NCI-H2196 (cell line): ENCODE measurements at regions not wholly inside any gene's neighbourhood (a gene's known extent, or its start where the extent isn't known, plus 50 kb on each side); places are given as distances from the start of the nearest gene placed in this dataset.

Experiments used
- DNase-seq: peaks from one replicate; lab custom pipeline; 2025; ENCODE audit not compliant: unreplicated experiment; lab: John Stamatoyannopoulos, UW

- DNase-seq, result no peak
Observed at GRCh38 chr12:128043317-128043716, 223.7 kb upstream of the TMEM132C start.

- no peak for DNase-seq
Observed at GRCh38 chr12:128047266-128048060, 219.5 kb upstream of the TMEM132C start.

GRCh38 chr12:128052331-128052730, 214.6 kb upstream of the TMEM132C start:
- no peak for DNase-seq

- no peak for DNase-seq
Observed at GRCh38 chr12:128052777-128053176, 214.2 kb upstream of the TMEM132C start.

GRCh38 chr12:128055567-128055966, 211.4 kb upstream of the TMEM132C start:
- DNase-seq, result no peak

- DNase-seq, result no peak
Observed at GRCh38 chr12:128056136-128056801, 210.7 kb upstream of the TMEM132C start.

- DNase-seq, result no peak
Observed at GRCh38 chr12:128057586-128057985, 209.4 kb upstream of the TMEM132C start.

- no peak for DNase-seq
Observed at GRCh38 chr12:128059621-128060370, 207.2 kb upstream of the TMEM132C start.

GRCh38 chr12:128068211-128068610, 198.8 kb upstream of the TMEM132C start:
- no peak for DNase-seq

GRCh38 chr12:128069359-128069997, 197.5 kb upstream of the TMEM132C start:
- peak; percentile 65 for DNase-seq

- no peak for DNase-seq
Observed at GRCh38 chr12:128073937-128074336, 193.0 kb upstream of the TMEM132C start.

GRCh38 chr12:128075332-128075731, 191.6 kb upstream of the TMEM132C start:
- DNase-seq, result no peak

- no peak for DNase-seq
Observed at GRCh38 chr12:128076188-128076587, 190.8 kb upstream of the TMEM132C start.

- no peak for DNase-seq
Observed at GRCh38 chr12:128077211-128077916, 189.6 kb upstream of the TMEM132C start.

GRCh38 chr12:128077917-128078298, 189.1 kb upstream of the TMEM132C start:
- DNase-seq, result no peak

- no peak for DNase-seq
Observed at GRCh38 chr12:128078301-128078971, 188.5 kb upstream of the TMEM132C start.

GRCh38 chr12:128079446-128079845, 187.5 kb upstream of the TMEM132C start:
- no peak for DNase-seq

- DNase-seq, result no peak
Observed at GRCh38 chr12:128083132-128083729, 183.7 kb upstream of the TMEM132C start.

GRCh38 chr12:128088926-128089325, 178.0 kb upstream of the TMEM132C start:
- DNase-seq, result no peak

- no peak for DNase-seq
Observed at GRCh38 chr12:128089961-128090360, 177.0 kb upstream of the TMEM132C start.
